HAP-1 (cell line): ENCODE measurements at regions not wholly inside any gene's neighbourhood (a gene's known extent, or its start where the extent isn't known, plus 50 kb on each side); places are given as distances from the start of the nearest gene placed in this dataset.
"Not testable (repeated sequence)": the region's sequence is repeated elsewhere in the genome, so short reads cannot be mapped to it uniquely, and the experiment has no call there.

ENCODE experiments used
- DNase-seq, 2 experiments: peaks; one replicate each; pipeline ENCODE4 v3.0.0-alpha.2; 2016 to 2020; ENCODE audit warnings: low spot score in 2 of 2
- H3K27me3 ChIP-seq: fragments of 250-450 bp; sonication (Bioruptor Pico); 2 replicates; pipeline ENCODE4 v1.5.1; 2020; ENCODE audit warnings: low read depth, mild to moderate bottlenecking, moderate library complexity
- H3K36me3 ChIP-seq: fragments of 250-450 bp; sonication (Bioruptor Pico); replicated peaks from 2 replicates; pipeline ENCODE4 v1.5.1; 2020; ENCODE audit warnings: mild to moderate bottlenecking
- H3K4me1 ChIP-seq: fragments of 250-450 bp; sonication (Bioruptor Pico); 2 replicates; pipeline ENCODE4 v1.5.1; 2020; ENCODE audit warnings: mild to moderate bottlenecking
- H3K4me3 ChIP-seq: fragments of 250-450 bp; sonication (Bioruptor Pico); 2 replicates; pipeline ENCODE4 v1.5.1; 2020; ENCODE audit warnings: mild to moderate bottlenecking, moderate library complexity
- H3K9me3 ChIP-seq: fragments of 250-450 bp; sonication (Bioruptor Pico); 2 replicates; pipeline ENCODE4 v1.5.1; 2020; ENCODE audit warnings: mild to moderate bottlenecking, moderate library complexity
- in situ Hi-C: fragments of 300-500 bp; cut with MboI; formaldehyde crosslinking; loops from 3 replicates; pipeline ENCODE4 v1.14.3; 2020; ENCODE audit warnings: low sequenced_read_pairs, inconsistent platforms, mixed read lengths

- Histone ChIP-seq H3K36me3 (no peaks in the 10 kb centered on the region), H3K4me1 (no peaks in the 10 kb centered on the region), H3K9me3 (no peaks in the 10 kb centered on the region), H3K27me3 (no peaks in the 10 kb centered on the region), H3K4me3 (no peak overlapping the region)
- DNase-seq = no peak
- in situ Hi-C loops = no loop called here
These were observed 769.1 kb downstream of the CCDC85A start for GRCh38 chr2:56952871-56953270.

GRCh38 chr2:56960581-56960980 is 776.8 kb downstream of the CCDC85A start:
- no peaks in the 10 kb centered on the region for H3K4me1 ChIP-seq
- no peak for DNase-seq
- no peak overlapping the region for H3K4me3 ChIP-seq
- H3K36me3 ChIP-seq = no peaks in the 10 kb centered on the region
- no peaks in the 10 kb centered on the region for H3K27me3 ChIP-seq
- H3K9me3 ChIP-seq = no peaks in the 10 kb centered on the region
- in situ Hi-C loops = no loop called here

DNA sequence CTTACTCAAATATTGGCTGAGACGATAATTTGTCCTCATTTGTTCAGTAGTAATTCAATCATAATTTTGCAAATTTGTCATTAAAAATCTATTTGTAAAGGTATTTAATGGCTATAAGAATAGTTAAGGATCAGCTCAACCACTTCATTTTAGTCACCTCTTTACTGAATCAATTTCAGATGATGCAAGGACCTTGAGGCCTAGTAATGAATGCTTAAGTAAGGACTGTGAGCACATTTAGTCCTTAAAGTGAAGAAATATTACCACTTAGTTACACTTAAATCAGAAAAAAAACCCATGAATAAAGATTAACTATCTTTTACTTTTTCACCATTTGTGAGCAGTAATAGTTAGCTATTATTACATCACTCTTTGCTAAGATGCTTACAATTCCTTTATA is 778.9 kb downstream of the CCDC85A start:
- H3K9me3 ChIP-seq = no peaks in the 10 kb centered on the region
- H3K4me1 ChIP-seq = no peaks in the 10 kb centered on the region
- in situ Hi-C loops = no loop called here
- no peaks in the 10 kb centered on the region for H3K36me3 ChIP-seq
- no peaks in the 10 kb centered on the region for H3K27me3 ChIP-seq
- no peak overlapping the region for H3K4me3 ChIP-seq
- DNase-seq = no peak

DNA sequence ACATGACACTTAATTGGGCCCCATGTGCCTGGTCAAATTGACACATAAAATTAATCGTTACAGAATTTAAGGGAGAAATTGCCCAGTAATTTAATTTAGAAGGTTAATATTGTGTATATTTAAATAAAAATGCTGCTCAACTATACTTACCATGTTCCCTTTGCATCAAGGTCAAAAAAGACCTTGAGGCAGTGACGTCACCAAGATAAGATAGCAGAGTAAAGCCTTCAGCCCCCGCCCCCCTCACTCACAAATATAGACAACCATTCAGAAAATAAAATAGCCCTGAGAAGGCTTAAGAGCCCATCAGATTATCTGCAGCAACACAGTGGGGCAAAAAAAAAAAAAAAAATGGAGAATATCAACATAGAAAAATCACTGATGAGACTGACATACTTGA is 785.7 kb downstream of the CCDC85A start:
- no peak for DNase-seq
- in situ Hi-C loops = no loop called here
- no peaks in the 10 kb centered on the region for H3K4me1 ChIP-seq

DNA sequence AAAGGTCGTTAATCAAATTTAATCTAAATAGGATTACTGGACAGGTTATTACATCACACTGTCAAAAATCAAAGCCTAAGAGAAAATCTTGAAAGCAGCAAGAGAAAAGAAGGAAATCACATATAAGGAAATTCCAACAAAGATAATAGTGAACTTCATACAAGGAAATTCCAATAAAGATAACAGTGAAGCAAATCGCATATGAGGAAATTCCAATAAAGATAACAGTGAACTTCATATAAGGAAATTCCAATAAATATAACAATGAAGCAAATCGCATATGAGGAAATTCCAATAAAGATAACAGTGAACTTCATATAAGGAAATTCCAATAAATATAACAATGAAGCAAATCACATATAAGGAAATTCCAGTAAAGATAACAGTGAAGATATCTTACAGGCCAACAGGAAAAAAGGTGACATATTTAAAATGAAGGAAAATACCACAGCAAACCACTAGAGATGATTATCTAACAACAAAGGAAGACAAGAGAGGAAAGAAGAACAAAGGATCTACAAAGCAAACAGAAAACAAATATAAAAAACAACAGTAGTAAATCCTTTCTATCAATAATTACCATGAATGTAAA is 787.7 kb downstream of the CCDC85A start:
- H3K9me3 ChIP-seq = no peaks in the 10 kb centered on the region
- no peaks in the 10 kb centered on the region for H3K27me3 ChIP-seq
- in situ Hi-C loops = no loop called here
- H3K4me1 ChIP-seq = no peaks in the 10 kb centered on the region
- H3K36me3 ChIP-seq = no peaks in the 10 kb centered on the region
- no peak for DNase-seq
- no peak overlapping the region for H3K4me3 ChIP-seq

More for the DNA sequence above, 785.7 kb downstream of the CCDC85A start:
- H3K27me3 ChIP-seq = no peaks in the 10 kb centered on the region
- no peak overlapping the region for H3K4me3 ChIP-seq
- no peaks in the 10 kb centered on the region for H3K9me3 ChIP-seq
- H3K36me3 ChIP-seq = no peaks in the 10 kb centered on the region

- Histone ChIP-seq H3K27me3 (no peaks in the 10 kb centered on the region), H3K4me3 (no peak overlapping the region), H3K4me1 (no peaks in the 10 kb centered on the region), H3K9me3 (no peaks in the 10 kb centered on the region), H3K36me3 (no peaks in the 10 kb centered on the region)
- no peak for DNase-seq
- in situ Hi-C loops = no loop called here
These were observed 797.8 kb downstream of the CCDC85A start for GRCh38 chr2:56981554-56981953.

DNA sequence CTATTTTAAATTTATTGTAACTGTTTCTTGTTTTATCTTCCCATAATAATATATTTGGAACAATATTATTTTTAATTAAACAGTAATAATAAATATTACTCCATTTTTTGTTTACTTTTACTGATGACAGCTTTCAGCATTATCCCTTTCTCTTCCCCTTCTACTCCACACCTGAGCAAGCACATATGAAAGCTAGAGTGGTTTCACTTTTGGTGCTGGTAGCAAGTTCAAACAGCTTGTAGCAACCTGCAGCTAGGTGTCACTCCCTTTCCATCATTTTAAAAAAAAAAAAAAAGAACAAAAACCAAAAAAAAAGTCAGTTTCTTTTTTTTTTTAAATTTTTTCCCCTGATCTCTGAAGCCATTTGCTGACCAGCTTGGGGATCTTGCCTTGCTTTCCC is 801.8 kb downstream of the CCDC85A start:
- no peaks in the 10 kb centered on the region for H3K4me1 ChIP-seq
- no peak for DNase-seq
- H3K27me3 ChIP-seq = no peaks in the 10 kb centered on the region
- H3K4me3 ChIP-seq = no peak overlapping the region
- no peaks in the 10 kb centered on the region for H3K36me3 ChIP-seq
- in situ Hi-C loops = no loop called here
- H3K9me3 ChIP-seq = no peaks in the 10 kb centered on the region

DNA sequence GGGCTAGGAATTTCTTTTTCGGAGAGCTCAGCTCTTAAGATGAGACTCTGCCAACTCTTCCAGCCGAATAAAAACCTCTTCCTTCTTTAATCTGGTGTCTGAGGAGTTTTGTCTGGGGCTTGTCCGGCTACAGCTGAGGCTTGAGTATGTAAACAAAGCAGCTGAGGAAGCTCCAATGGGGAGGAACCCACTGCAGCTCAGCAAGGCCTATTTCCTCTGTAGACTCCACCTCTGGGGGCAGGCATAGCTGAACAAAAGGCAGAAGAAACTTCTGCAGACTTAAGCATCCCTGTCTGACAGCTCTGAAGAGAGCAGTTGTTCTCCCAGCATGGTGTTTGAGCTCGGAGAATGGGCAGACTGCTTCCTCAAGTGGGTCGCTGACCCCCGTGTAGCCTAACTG is 838.7 kb downstream of the CCDC85A start:
- H3K36me3 ChIP-seq = no peaks in the 10 kb centered on the region
- H3K4me3 ChIP-seq = no peak overlapping the region
- no peaks in the 10 kb centered on the region for H3K27me3 ChIP-seq
- no peaks in the 10 kb centered on the region for H3K4me1 ChIP-seq
- in situ Hi-C loops = no loop called here
- H3K9me3 ChIP-seq = no peaks in the 10 kb centered on the region
- DNase-seq = no peak

DNA sequence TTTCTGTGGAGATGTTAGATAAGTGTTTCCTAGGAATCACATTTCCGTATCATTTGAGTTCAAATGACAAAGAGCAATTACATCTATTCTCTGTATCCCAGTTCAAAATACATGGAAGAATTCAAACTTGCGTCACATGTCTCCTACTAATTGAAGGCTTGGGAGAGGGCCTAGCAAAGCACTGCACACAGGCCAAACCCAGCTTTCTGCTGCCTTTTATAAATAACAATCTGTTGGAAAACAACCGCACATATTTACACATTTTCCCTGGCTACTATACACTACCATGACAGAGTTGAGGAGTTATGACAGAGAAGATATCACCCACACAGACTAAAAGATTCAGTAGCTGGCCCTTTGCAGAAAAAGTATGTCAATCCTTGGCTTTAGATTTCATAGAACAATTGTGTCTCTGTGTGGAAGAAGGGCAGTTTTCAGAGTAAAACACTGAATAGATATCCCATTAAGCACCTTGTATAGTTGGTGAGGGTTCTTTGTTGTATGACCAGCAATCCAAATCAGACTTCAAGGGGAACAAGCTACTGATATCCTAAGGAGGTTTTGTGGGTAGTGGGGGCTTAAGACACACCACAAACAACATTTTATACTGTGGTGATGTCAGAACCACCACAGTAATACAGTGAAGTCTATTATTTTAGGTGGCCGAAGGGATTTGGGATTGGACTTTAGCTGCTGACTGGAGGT is 861.3 kb downstream of the CCDC85A start:
- Histone ChIP-seq H3K4me3 (no peak overlapping the region), H3K27me3 (no peaks in the 10 kb centered on the region), H3K36me3 (no peaks in the 10 kb centered on the region), H3K4me1 (no peaks in the 10 kb centered on the region), H3K9me3 (no peaks in the 10 kb centered on the region)
- DNase-seq = no peak
- in situ Hi-C loops = no loop called here

DNA sequence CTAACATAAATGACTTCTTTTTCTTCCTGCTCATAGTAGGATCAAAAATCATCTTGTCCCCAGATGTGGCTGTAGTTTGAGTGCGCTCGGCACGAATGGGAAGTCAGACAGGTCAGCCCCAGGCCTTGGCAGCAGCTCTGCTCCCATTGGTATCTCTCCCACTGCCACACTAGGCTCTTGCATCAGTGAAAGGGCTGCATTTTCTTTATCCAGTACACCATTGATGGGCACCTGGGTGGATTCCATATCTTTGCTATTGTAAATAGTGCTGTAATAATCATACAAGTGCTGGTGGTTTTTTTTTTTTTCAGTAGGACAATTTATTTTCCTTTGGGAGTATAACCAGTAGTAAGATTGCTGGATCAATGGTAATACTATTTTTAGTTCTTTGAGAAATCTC is 865.5 kb downstream of the CCDC85A start:
- H3K9me3 ChIP-seq = no peaks in the 10 kb centered on the region
- in situ Hi-C loops = no loop called here
- H3K27me3 ChIP-seq = no peaks in the 10 kb centered on the region
- H3K4me1 ChIP-seq = no peaks in the 10 kb centered on the region
- no peaks in the 10 kb centered on the region for H3K36me3 ChIP-seq
- DNase-seq = no peak
- H3K4me3 ChIP-seq = no peak overlapping the region

DNA sequence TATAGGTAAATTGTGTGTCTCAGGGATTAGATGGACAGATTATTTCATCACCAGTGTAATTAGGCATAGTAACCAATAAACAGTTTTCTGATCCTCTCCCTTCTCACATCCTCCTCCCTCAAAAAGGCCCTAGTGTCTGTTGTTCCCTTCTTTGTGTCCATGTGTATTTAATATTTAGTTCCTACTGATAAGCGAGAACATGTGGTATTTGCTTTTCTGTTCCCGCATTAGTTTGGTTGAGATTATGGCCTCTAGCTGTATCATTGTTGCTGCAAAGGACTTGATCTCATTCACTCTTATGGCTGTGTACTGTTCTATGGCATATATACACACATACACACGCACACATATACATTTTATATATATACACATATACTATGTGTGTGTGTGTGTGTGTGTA is 866.2 kb downstream of the CCDC85A start:
- Histone ChIP-seq H3K36me3 (no peaks in the 10 kb centered on the region), H3K4me3 (no peak overlapping the region), H3K4me1 (no peaks in the 10 kb centered on the region), H3K9me3 (no peaks in the 10 kb centered on the region), H3K27me3 (no peaks in the 10 kb centered on the region)
- in situ Hi-C loops = no loop called here
- DNase-seq = no peak

DNA sequence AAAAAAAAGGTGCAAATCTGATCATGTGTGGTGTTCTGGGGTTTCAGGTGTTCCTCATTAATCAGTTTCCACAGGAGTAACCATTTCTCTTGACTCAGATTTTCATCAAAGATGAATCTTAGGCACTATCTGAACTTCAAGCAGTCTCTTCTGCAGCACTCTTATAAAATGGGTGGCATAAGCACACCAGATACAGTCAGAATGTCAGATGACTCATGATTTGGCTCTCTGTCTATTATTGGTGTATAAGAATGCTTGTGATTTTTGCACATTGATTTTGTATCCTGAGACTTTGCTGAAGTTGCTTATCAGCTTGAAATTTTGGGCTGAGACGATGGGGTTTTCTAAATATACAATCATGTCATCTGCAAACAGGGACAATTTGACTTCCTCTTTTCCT is 882.5 kb downstream of the CCDC85A start:
- H3K27me3 ChIP-seq, H3K4me1 ChIP-seq, in situ Hi-C loops, H3K9me3 ChIP-seq, H3K4me3 ChIP-seq, H3K36me3 ChIP-seq, DNase-seq: not testable (repeated sequence)

GRCh38 chr2:57075226-57075625 is 891.4 kb downstream of the CCDC85A start:
- in situ Hi-C loops = no loop called here
- DNase-seq = no peak
- Histone ChIP-seq H3K27me3 (no peaks in the 10 kb centered on the region), H3K9me3 (no peaks in the 10 kb centered on the region), H3K4me3 (no peak overlapping the region), H3K4me1 (no peaks in the 10 kb centered on the region), H3K36me3 (no peaks in the 10 kb centered on the region)

GRCh38 chr2:57080035-57080434 is 896.2 kb downstream of the CCDC85A start:
- no peaks in the 10 kb centered on the region for H3K9me3 ChIP-seq
- H3K4me3 ChIP-seq = no peak overlapping the region
- no peaks in the 10 kb centered on the region for H3K36me3 ChIP-seq
- no peaks in the 10 kb centered on the region for H3K27me3 ChIP-seq
- no peak for DNase-seq
- in situ Hi-C loops = no loop called here
- no peaks in the 10 kb centered on the region for H3K4me1 ChIP-seq
